Keratinocyte (primary cell): ENCODE measurements at regions not wholly inside any gene's neighbourhood (a gene's known extent, or its start where the extent isn't known, plus 50 kb on each side); places are given as distances from the start of the nearest gene placed in this dataset.

Experiments used
- DNase-seq: peaks from one replicate; pipeline ENCODE4 v3.0.0-alpha.2; 2011; ENCODE audit warnings: low read depth, missing footprints, low spot score
- FAIRE-seq: peaks from 2 replicates; lab custom pipeline; 2011; peaks lifted over from hg19 to GRCh38; lab: Jason Lieb, UNC
- H2AFZ ChIP-seq: 2 replicates; pipeline ENCODE4 v1.6.0; 2012; ENCODE audit warnings: low read length, control low read depth, inconsistent platforms; ENCODE audit not compliant: control insufficient read depth
- H3K27ac ChIP-seq: 2 replicates; pipeline ENCODE4 v1.5.1; 2011; ENCODE audit warnings: low read length; ENCODE audit not compliant: control insufficient read depth, insufficient read depth
- H3K27me3 ChIP-seq: 3 replicates; pipeline ENCODE4 v1.6.0; 2011; ENCODE audit warnings: low read length; ENCODE audit not compliant: control insufficient read depth, insufficient read depth; ENCODE audit errors: extremely low read depth
- H3K36me3 ChIP-seq, 2 experiments: 2 replicates in 1 of 2; 3 replicates in 1 of 2; pipeline ENCODE4 v1.5.1; 2011; ENCODE audit warnings: low read length in 2 of 2, mild to moderate bottlenecking in 1 of 2; ENCODE audit not compliant: control insufficient read depth in 2 of 2, insufficient read depth in 2 of 2; ENCODE audit errors: extremely low read depth in 1 of 2
- H3K4me1 ChIP-seq: 3 replicates; pipeline ENCODE4 v1.5.1; 2011; ENCODE audit warnings: low read length; ENCODE audit not compliant: control insufficient read depth, insufficient read depth; ENCODE audit errors: extremely low read depth
- H3K4me2 ChIP-seq: 3 replicates; pipeline ENCODE4 v1.6.0; 2011; ENCODE audit warnings: low read depth, low read length; ENCODE audit not compliant: control insufficient read depth, insufficient read depth; ENCODE audit errors: extremely low read depth
- H3K4me3 ChIP-seq, 3 experiments: fragments of 200-600 bp in 1 of 3; sonication (generic) in 1 of 3; 2 replicates in 2 of 3; 3 replicates in 1 of 3; pipeline ENCODE4 v1.5.1; 2011 to 2016; ENCODE audit warnings: low read length in 3 of 3, mild to moderate bottlenecking in 3 of 3, control low read depth in 2 of 3, inconsistent platforms in 1 of 3, low read depth in 1 of 3, mixed read lengths in 1 of 3, mixed run types in 1 of 3, moderate library complexity in 1 of 3; ENCODE audit not compliant: control insufficient read depth in 2 of 3, insufficient read depth in 2 of 3; ENCODE audit errors: extremely low read depth in 1 of 3
- H3K79me2 ChIP-seq: 2 replicates; pipeline ENCODE4 v1.6.0; 2012; ENCODE audit warnings: low read length; ENCODE audit not compliant: control insufficient read depth, insufficient read depth
- H3K9ac ChIP-seq: 3 replicates; pipeline ENCODE4 v1.6.0; 2011; ENCODE audit warnings: low read length; ENCODE audit not compliant: control insufficient read depth, insufficient read depth; ENCODE audit errors: extremely low read depth
- H3K9me1 ChIP-seq: 3 replicates; pipeline ENCODE4 v1.6.0; 2011; ENCODE audit warnings: low read length; ENCODE audit not compliant: control insufficient read depth, insufficient read depth; ENCODE audit errors: extremely low read depth
- H3K9me3 ChIP-seq: 2 replicates; pipeline ENCODE4 v1.5.1; 2012; ENCODE audit warnings: low read depth, low read length; ENCODE audit not compliant: control insufficient read depth
- H4K20me1 ChIP-seq: 3 replicates; pipeline ENCODE4 v1.6.0; 2011; ENCODE audit warnings: low read length; ENCODE audit not compliant: control insufficient read depth, insufficient read depth; ENCODE audit errors: extremely low read depth
- EZH2 ChIP-seq: IDR thresholded peaks from one replicate; pipeline ENCODE4 v1.6.1; 2012; ENCODE audit warnings: inconsistent platforms, mild to moderate bottlenecking, low read length, moderate library complexity
- dilution Hi-C: fragments of 300-500 bp; cut with MboI; formaldehyde crosslinking; loops from one replicate; pipeline ENCODE4 v1.7.0; 2020; ENCODE audit warnings: low sequenced_read_pairs; ENCODE audit not compliant: extremely low pct_ligation_motif_present
- TF ChIP-seq, protein P1 (sequence below), 3 experiments: IDR thresholded peaks in 1 of 3; conservative IDR thresholded peaks in 1 of 3; optimal IDR thresholded peaks in 1 of 3; 2 replicates in 2 of 3; 3 replicates in 1 of 3; pipeline versions ENCODE3 to v1.5.1; 2011; ENCODE audit warnings: low read length in 3 of 3, mild to moderate bottlenecking in 3 of 3, moderate library complexity in 2 of 3, control low read depth in 1 of 3, inconsistent platforms in 1 of 3; ENCODE audit not compliant: insufficient read depth in 2 of 3; ENCODE audit errors: extremely low read depth in 1 of 3

DNA sequence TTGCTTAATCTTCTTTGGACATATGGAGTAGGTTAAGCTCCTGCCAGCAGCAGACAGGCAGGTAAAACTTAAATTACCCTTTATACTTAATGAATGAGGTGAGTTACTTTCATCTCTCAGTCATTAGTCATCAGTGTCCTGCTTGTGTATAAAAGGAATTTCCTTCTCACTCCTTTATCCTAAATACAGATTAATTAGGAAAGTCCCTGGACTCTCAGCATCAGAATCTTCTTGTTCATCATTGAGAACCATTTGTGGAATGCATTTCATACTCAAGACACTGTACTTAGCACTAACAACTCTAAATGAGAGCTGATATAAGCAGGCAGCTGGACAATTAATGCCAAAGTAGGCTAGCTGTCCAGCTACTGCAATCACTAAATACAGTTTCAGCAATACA is 630.4 kb downstream of the METTL15 start:
- no peak for DNase-seq
- no peaks in the 10 kb centered on the region for H3K79me2 ChIP-seq
- no peaks in the 10 kb centered on the region for H3K27me3 ChIP-seq
- no peaks in the 10 kb centered on the region for H3K9me3 ChIP-seq
- H3K9ac ChIP-seq: no peak overlapping the region
- dilution Hi-C loops: no loop called here
- H3K9me1 ChIP-seq: no peaks in the 10 kb centered on the region
- no peak for FAIRE-seq
- no peaks in the 10 kb centered on the region for H3K36me3 ChIP-seq
- no peak overlapping the region for H3K4me2 ChIP-seq
- no peak overlapping the region for H2AFZ ChIP-seq
- H3K4me3 ChIP-seq: no peak overlapping the region
- no peak overlapping the region for H3K27ac ChIP-seq
- no peaks in the 10 kb centered on the region for H3K4me1 ChIP-seq
- H4K20me1 ChIP-seq: no peaks in the 10 kb centered on the region
- TF ChIP-seq, protein P1, sequence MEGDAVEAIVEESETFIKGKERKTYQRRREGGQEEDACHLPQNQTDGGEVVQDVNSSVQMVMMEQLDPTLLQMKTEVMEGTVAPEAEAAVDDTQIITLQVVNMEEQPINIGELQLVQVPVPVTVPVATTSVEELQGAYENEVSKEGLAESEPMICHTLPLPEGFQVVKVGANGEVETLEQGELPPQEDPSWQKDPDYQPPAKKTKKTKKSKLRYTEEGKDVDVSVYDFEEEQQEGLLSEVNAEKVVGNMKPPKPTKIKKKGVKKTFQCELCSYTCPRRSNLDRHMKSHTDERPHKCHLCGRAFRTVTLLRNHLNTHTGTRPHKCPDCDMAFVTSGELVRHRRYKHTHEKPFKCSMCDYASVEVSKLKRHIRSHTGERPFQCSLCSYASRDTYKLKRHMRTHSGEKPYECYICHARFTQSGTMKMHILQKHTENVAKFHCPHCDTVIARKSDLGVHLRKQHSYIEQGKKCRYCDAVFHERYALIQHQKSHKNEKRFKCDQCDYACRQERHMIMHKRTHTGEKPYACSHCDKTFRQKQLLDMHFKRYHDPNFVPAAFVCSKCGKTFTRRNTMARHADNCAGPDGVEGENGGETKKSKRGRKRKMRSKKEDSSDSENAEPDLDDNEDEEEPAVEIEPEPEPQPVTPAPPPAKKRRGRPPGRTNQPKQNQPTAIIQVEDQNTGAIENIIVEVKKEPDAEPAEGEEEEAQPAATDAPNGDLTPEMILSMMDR (optimal IDR thresholded peaks at IDR 0.05 in 1 of 3, IDR thresholded peaks at IDR 0.05 in 1 of 3, conservative IDR thresholded peaks at IDR 0.05 in 1 of 3; ENCODE audit: extremely low read depth in 1 of 3, insufficient read depth in 2 of 3, low read length in 3 of 3): no peak
- no peak for TF ChIP-seq EZH2

DNA sequence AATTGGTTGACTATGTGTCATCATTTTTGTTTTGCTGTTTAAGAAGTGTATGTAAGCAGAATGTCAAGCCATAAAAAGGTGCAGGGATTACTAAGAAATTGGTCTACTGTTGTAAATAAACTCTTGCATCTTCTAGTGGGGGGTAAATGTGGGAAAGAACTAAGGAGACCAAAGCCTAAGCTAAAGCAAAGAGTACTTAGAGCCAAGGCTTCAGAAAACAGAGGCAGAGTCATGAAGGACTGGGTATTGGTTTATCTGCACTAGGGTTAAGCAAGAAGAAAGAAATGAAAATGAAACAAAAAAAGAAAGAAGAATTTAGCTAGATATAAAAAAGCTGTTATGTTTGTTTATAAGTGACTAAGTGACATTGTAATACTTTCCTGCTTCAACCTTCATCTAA is 628.1 kb downstream of the METTL15 start:
- H3K9me1 ChIP-seq: no peaks in the 10 kb centered on the region
- H3K4me1 ChIP-seq: no peaks in the 10 kb centered on the region
- FAIRE-seq (no peak), DNase-seq (no peak)
- no peaks in the 10 kb centered on the region for H3K9me3 ChIP-seq
- H3K79me2 ChIP-seq: no peaks in the 10 kb centered on the region
- no peaks in the 10 kb centered on the region for H4K20me1 ChIP-seq
- no peak for TF ChIP-seq EZH2
- TF ChIP-seq, protein P1 (optimal IDR thresholded peaks at IDR 0.05 in 1 of 3, IDR thresholded peaks at IDR 0.05 in 1 of 3, conservative IDR thresholded peaks at IDR 0.05 in 1 of 3; ENCODE audit: extremely low read depth in 1 of 3, insufficient read depth in 2 of 3, low read length in 3 of 3): no peak
- dilution Hi-C loops: no loop called here
- no peak overlapping the region for H3K27ac ChIP-seq
- no peak overlapping the region for H3K4me3 ChIP-seq
- no peaks in the 10 kb centered on the region for H3K36me3 ChIP-seq
- no peak overlapping the region for H3K4me2 ChIP-seq
- H3K9ac ChIP-seq: no peak overlapping the region
- H2AFZ ChIP-seq: no peak overlapping the region
- no peaks in the 10 kb centered on the region for H3K27me3 ChIP-seq
